ENCODE measurements at regions not wholly inside any gene's neighbourhood (a gene's known extent, or its start where the extent isn't known, plus 50 kb on each side); places are given as distances from the start of the nearest gene placed in this dataset.

GRCh38 chr14:95396221-95396620 is 76.5 kb upstream of the CLMN start:
- TF ChIP-seq USF1 (IDR thresholded peaks at IDR 0.05) (no peak), REST (IDR thresholded peaks at IDR 0.05; ENCODE audit: low read depth) (no peak), CEBPB (IDR thresholded peaks at IDR 0.05) (no peak), RAD21 (IDR thresholded peaks at IDR 0.05; ENCODE audit: low read depth) (no peak), CREB1 (IDR thresholded peaks at IDR 0.05; ENCODE audit: low read depth) (no peak), EP300 (IDR thresholded peaks at IDR 0.05; ENCODE audit: borderline replicate concordance) (no peak)

Data from Ishikawa (cell line).